GM23248 (cell line): ENCODE measurements at regions not wholly inside any gene's neighbourhood (a gene's known extent, or its start where the extent isn't known, plus 50 kb on each side); places are given as distances from the start of the nearest gene placed in this dataset.

ENCODE experiments used
- EZH2 ChIP-seq: fragments of 200-600 bp; sonication (generic); IDR thresholded peaks from 2 replicates; pipeline ENCODE4 v1.6.1; 2018; ENCODE audit warnings: antibody characterized with exemption, mild to moderate bottlenecking; ENCODE audit not compliant: insufficient read depth, poor library complexity, severe bottlenecking
- EZH2phosphoT487 ChIP-seq: fragments of 200-600 bp; sonication (generic); IDR thresholded peaks from 2 replicates; pipeline ENCODE4 v1.6.1; 2018; ENCODE audit warnings: antibody characterized with exemption, moderate library complexity, mild to moderate bottlenecking, low read depth; ENCODE audit not compliant: insufficient read depth

DNA sequence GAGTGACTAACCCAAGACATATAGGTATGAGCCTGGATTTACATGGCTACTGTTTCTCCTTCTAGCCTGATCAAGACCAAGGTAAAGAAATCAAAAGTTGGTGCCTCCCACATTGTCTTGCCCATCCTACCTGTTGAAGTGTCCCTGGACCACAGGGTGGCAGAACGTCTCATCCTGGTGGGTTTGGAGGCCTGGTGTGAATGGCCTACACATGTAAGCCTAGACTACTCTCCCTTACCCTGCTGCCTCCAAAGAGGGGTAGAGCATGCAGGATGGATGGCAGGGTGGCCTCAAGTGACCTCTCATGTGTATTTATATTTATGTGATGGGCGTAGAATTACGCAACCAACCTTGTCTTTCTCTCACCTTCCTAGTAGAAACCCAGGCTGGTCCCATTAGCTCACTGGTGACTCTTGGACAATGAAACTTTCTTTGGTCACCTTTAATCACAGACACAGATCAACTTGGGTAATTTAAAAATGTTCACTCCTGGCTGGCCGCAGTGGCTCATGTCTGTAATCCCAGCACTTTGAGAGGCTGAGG is 73.3 kb upstream of the SOD3 start:
- TF ChIP-seq EZH2 (no peak), EZH2phosphoT487 (no peak)
